ENCODE measurements at regions not wholly inside any gene's neighbourhood (a gene's known extent, or its start where the extent isn't known, plus 50 kb on each side); places are given as distances from the start of the nearest gene placed in this dataset.

DNA sequence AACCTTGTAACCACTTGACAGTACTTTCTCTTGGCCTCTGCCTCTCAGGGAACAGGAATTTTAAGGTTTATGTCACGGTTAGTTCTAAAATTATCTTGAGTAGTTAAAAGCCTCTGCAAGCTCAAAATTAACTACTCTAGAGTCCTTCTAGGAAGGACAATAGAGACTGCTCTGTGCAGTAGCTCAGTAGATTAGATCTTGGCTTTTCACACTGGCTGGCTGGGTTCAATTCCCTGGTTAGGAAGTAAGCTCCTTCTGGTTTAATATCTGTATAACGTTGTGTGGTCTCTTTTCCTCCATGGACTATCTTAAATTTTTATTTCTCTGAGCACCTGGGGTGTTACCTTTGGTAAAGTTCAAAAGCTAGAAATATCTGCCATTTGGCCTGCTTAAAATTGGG is 109.2 kb downstream of the AASDHPPT start:
- no TSS peak for BruUV-seq (replicated peaks)
- no peak overlapping the region for H3K27ac ChIP-seq (ENCODE audit: low read depth, low read length)
- no peaks in the 10 kb centered on the region for H4K20me1 ChIP-seq (ENCODE audit: insufficient read depth)
- no peaks in the 10 kb centered on the region for H3K36me3 ChIP-seq (ENCODE audit: control insufficient read depth in 1 of 2, insufficient read depth in 2 of 2, low read length in 2 of 2)
- H3K4me3 ChIP-seq (replicated peaks in 1 of 2; ENCODE audit: low read depth in 1 of 2, low read length in 2 of 2) = no peak overlapping the region
- ChIA-PET POLR2A (no interaction called here), RAD21 (ENCODE audit: low non-redundant PET in 1 of 2, low total read pairs in 2 of 2, uncharacterized antibody in 2 of 2, unreplicated experiment in 2 of 2) (no interaction called here), CTCF (no interaction called here)
- peaks cover 0 to 7% of the 10 kb centered on the region in 2 experiments; a peak in 2 of 4 replicates for H3K9me3 ChIP-seq (ENCODE audit: control insufficient read depth in 1 of 2, insufficient read depth in 1 of 2, low read depth in 1 of 2, low read length in 2 of 2)
- H2AFZ ChIP-seq (ENCODE audit: low read depth, low read length, poor library complexity, severe bottlenecking) = no peak overlapping the region
- intact Hi-C loops (cut with micrococcal nuclease) = no loop called here
- ATAC-seq (no peak), DNase-seq (ENCODE audit: low read depth, low spot score) (no peak)
- no peaks in the 10 kb centered on the region for H3K79me2 ChIP-seq (ENCODE audit: insufficient read depth, low read length)
- no peaks in the 10 kb centered on the region for H3K27me3 ChIP-seq (ENCODE audit: insufficient read depth, low read length)
- no peak overlapping the region for H3K4me2 ChIP-seq (ENCODE audit: low read length)
- TF ChIP-seq POLR2A (IDR thresholded peaks at IDR 0.05; ENCODE audit: borderline replicate concordance, extremely low read depth, insufficient read depth, insufficient read length) = no peak
- TF ChIP-seq, protein P1, sequence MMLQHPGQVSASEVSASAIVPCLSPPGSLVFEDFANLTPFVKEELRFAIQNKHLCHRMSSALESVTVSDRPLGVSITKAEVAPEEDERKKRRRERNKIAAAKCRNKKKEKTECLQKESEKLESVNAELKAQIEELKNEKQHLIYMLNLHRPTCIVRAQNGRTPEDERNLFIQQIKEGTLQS (IDR thresholded peaks at IDR 0.05) = peak; percentile 28; the same call in 1 of the 2 replicates
- H3K4me1 ChIP-seq (ENCODE audit: control insufficient read depth in 1 of 2, insufficient read depth in 2 of 2, low read length in 2 of 2) = no peaks in the 10 kb centered on the region
- no peaks in the 10 kb centered on the region for H3K9me2 ChIP-seq (ENCODE audit: insufficient read depth)
- H3K9ac ChIP-seq (ENCODE audit: low read length) = no peak overlapping the region

DNA sequence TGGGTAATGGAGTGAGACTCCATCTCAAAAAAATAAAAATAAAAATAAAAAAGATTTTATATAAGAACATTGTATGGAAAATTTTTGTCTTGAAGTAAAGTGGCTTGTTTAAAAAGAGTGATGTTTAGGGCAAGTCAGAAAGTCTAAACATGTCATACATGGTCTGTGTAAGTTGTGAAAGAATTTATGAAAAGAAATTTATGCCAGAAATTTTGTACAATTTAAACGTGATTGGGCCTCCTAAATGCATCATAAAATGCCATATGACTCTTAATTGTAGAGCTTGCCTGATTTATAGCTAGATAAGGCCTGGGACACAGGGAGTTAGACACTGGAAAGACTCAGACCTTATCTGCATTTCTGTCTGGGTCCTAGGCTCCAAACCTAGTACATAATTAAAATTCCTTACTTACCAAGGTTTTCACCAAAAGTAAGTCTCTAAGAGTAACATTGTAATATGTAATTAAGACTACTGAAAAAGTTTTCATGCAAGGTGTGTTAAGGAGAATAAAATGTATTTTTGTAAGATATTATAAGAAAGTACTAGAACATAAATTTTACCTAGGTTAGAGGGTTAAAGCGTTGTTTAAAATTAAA is 110.5 kb downstream of the AASDHPPT start:
- no TSS peak for BruUV-seq (replicated peaks)
- DNase-seq (ENCODE audit: low read depth, low spot score) (no peak), ATAC-seq (no peak)
- ChIA-PET RAD21 (ENCODE audit: low non-redundant PET in 1 of 2, low total read pairs in 2 of 2, uncharacterized antibody in 2 of 2, unreplicated experiment in 2 of 2) (no interaction called here), CTCF (no interaction called here), POLR2A (no interaction called here)
- Histone ChIP-seq H3K27ac (ENCODE audit: low read depth, low read length) (no peak overlapping the region), H3K27me3 (ENCODE audit: insufficient read depth, low read length) (no peaks in the 10 kb centered on the region), H3K9ac (ENCODE audit: low read length) (no peak overlapping the region), H3K36me3 (ENCODE audit: control insufficient read depth in 1 of 2, insufficient read depth in 2 of 2, low read length in 2 of 2) (no peaks in the 10 kb centered on the region), H3K79me2 (ENCODE audit: insufficient read depth, low read length) (no peaks in the 10 kb centered on the region), H2AFZ (ENCODE audit: low read depth, low read length, poor library complexity, severe bottlenecking) (no peak overlapping the region), H3K4me2 (ENCODE audit: low read length) (no peak overlapping the region), H3K4me1 (ENCODE audit: control insufficient read depth in 1 of 2, insufficient read depth in 2 of 2, low read length in 2 of 2) (peaks cover 0 to 3% of the 10 kb centered on the region in 2 experiments; a peak in 1 of 4 replicates), H4K20me1 (ENCODE audit: insufficient read depth) (no peaks in the 10 kb centered on the region), H3K9me2 (ENCODE audit: insufficient read depth) (no peaks in the 10 kb centered on the region), H3K9me3 (ENCODE audit: control insufficient read depth in 1 of 2, insufficient read depth in 1 of 2, low read depth in 1 of 2, low read length in 2 of 2) (peaks cover 0 to 7% of the 10 kb centered on the region in 2 experiments; a peak in 2 of 4 replicates), H3K4me3 (replicated peaks in 1 of 2; ENCODE audit: low read depth in 1 of 2, low read length in 2 of 2) (no peak overlapping the region)
- TF ChIP-seq RAD21 (IDR thresholded peaks at IDR 0.05; ENCODE audit: low read depth) (no peak), CEBPB (IDR thresholded peaks at IDR 0.05; ENCODE audit: low read depth) (no peak), JUND (IDR thresholded peaks at IDR 0.05) (no peak), SRF (IDR thresholded peaks at IDR 0.05; ENCODE audit: low read depth) (no peak), EZH2phosphoT487 (IDR thresholded peaks at IDR 0.05; ENCODE audit: borderline replicate concordance) (no peak), SIN3A (IDR thresholded peaks at IDR 0.05; ENCODE audit: low read depth) (no peak), ZFX (IDR thresholded peaks at IDR 0.05) (no peak), ELF1 (IDR thresholded peaks at IDR 0.05; ENCODE audit: borderline replicate concordance, low read depth) (no peak), EGR1 (IDR thresholded peaks at IDR 0.05; ENCODE audit: low read depth) (no peak), SP1 (IDR thresholded peaks at IDR 0.05; ENCODE audit: low read depth) (no peak), CBX3 (IDR thresholded peaks at IDR 0.05; ENCODE audit: low read depth) (no peak), ZNF274 (IDR thresholded peaks at IDR 0.05; ENCODE audit: low read depth, low read length) (no peak)
- TF ChIP-seq, protein P2, sequence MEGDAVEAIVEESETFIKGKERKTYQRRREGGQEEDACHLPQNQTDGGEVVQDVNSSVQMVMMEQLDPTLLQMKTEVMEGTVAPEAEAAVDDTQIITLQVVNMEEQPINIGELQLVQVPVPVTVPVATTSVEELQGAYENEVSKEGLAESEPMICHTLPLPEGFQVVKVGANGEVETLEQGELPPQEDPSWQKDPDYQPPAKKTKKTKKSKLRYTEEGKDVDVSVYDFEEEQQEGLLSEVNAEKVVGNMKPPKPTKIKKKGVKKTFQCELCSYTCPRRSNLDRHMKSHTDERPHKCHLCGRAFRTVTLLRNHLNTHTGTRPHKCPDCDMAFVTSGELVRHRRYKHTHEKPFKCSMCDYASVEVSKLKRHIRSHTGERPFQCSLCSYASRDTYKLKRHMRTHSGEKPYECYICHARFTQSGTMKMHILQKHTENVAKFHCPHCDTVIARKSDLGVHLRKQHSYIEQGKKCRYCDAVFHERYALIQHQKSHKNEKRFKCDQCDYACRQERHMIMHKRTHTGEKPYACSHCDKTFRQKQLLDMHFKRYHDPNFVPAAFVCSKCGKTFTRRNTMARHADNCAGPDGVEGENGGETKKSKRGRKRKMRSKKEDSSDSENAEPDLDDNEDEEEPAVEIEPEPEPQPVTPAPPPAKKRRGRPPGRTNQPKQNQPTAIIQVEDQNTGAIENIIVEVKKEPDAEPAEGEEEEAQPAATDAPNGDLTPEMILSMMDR (IDR thresholded peaks at IDR 0.05 in 2 of 3, conservative IDR thresholded peaks at IDR 0.05 in 1 of 3; ENCODE audit: borderline replicate concordance in 1 of 3, insufficient read depth in 1 of 3, low read depth in 2 of 3, low read length in 2 of 3) = no peak
- TF ChIP-seq, protein P3, sequence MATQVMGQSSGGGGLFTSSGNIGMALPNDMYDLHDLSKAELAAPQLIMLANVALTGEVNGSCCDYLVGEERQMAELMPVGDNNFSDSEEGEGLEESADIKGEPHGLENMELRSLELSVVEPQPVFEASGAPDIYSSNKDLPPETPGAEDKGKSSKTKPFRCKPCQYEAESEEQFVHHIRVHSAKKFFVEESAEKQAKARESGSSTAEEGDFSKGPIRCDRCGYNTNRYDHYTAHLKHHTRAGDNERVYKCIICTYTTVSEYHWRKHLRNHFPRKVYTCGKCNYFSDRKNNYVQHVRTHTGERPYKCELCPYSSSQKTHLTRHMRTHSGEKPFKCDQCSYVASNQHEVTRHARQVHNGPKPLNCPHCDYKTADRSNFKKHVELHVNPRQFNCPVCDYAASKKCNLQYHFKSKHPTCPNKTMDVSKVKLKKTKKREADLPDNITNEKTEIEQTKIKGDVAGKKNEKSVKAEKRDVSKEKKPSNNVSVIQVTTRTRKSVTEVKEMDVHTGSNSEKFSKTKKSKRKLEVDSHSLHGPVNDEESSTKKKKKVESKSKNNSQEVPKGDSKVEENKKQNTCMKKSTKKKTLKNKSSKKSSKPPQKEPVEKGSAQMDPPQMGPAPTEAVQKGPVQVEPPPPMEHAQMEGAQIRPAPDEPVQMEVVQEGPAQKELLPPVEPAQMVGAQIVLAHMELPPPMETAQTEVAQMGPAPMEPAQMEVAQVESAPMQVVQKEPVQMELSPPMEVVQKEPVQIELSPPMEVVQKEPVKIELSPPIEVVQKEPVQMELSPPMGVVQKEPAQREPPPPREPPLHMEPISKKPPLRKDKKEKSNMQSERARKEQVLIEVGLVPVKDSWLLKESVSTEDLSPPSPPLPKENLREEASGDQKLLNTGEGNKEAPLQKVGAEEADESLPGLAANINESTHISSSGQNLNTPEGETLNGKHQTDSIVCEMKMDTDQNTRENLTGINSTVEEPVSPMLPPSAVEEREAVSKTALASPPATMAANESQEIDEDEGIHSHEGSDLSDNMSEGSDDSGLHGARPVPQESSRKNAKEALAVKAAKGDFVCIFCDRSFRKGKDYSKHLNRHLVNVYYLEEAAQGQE (IDR thresholded peaks at IDR 0.05; ENCODE audit: low read depth) = no peak
- TF ChIP-seq, protein P1 (IDR thresholded peaks at IDR 0.05) = no peak
- TF ChIP-seq, protein P4, sequence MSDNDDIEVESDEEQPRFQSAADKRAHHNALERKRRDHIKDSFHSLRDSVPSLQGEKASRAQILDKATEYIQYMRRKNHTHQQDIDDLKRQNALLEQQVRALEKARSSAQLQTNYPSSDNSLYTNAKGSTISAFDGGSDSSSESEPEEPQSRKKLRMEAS (IDR thresholded peaks at IDR 0.05) = no peak
- intact Hi-C loops (cut with micrococcal nuclease) = no loop called here
